NCI-H2107 treated with DMSO at 0.1 percent for 48 hours (cell line): ENCODE measurements at regions not wholly inside any gene's neighbourhood (a gene's known extent, or its start where the extent isn't known, plus 50 kb on each side); places are given as distances from the start of the nearest gene placed in this dataset.
"Not testable (repeated sequence)": the region's sequence is repeated elsewhere in the genome, so short reads cannot be mapped to it uniquely, and the experiment has no call there.

Experiments
- DNase-seq: peaks from one replicate; lab custom pipeline; 2025; ENCODE audit not compliant: unreplicated experiment; lab: John Stamatoyannopoulos, UW

- no peak for DNase-seq
Measured at GRCh38 chr2:199570934-199571333, 113.2 kb upstream of the SATB2 start.

- DNase-seq: no peak
Measured at GRCh38 chr2:199569336-199569735, 111.6 kb upstream of the SATB2 start.

- no peak for DNase-seq
Measured at GRCh38 chr2:199558156-199558555, 100.4 kb upstream of the SATB2 start.

GRCh38 chr2:199556527-199557285 lies 99.0 kb upstream of the SATB2 start:
- no peak for DNase-seq

GRCh38 chr2:199554026-199554425 lies 96.3 kb upstream of the SATB2 start:
- DNase-seq: no peak

- DNase-seq: no peak
Measured at GRCh38 chr2:199552141-199552540, 94.4 kb upstream of the SATB2 start.

GRCh38 chr2:199543606-199544172 lies 86.0 kb upstream of the SATB2 start:
- no peak for DNase-seq

- no peak for DNase-seq
Measured at GRCh38 chr2:199535445-199536177, 77.9 kb upstream of the SATB2 start.

GRCh38 chr2:199533873-199534272 lies 76.1 kb upstream of the SATB2 start:
- DNase-seq: not testable (repeated sequence)

GRCh38 chr2:199527071-199527470 lies 69.3 kb upstream of the SATB2 start:
- DNase-seq: no peak

GRCh38 chr2:199524689-199525574 lies 67.2 kb upstream of the SATB2 start:
- no peak for DNase-seq

- no peak for DNase-seq
Measured at GRCh38 chr2:199509403-199509802, 51.7 kb upstream of the SATB2 start.
